ENCODE measurements at regions not wholly inside any gene's neighbourhood (a gene's known extent, or its start where the extent isn't known, plus 50 kb on each side); places are given as distances from the start of the nearest gene placed in this dataset.

DNA sequence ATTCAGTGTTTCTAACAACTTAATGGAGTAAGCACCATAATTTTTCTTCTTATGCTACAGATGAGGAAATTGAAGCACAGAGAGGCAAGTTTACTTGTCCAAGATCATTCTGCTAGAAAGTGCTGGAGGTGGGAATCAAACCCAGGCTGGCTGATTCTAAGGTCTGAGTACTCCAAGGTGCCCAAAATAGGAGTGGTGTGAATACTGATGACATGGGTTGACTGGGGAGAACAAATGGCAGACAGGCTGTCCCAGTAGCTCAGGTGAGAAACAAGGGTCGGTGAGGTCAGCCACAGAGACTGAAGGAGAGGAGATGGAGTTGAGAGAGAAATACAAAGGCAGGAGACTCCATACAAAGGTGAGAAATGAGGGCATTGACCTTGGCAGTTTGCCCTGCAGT, 144.5 kb upstream of the EGFLAM start:
- Histone ChIP-seq H3K9me3 (replicated peaks) (no peaks in the 10 kb centered on the region), H3K4me1 (peaks cover 11% of the 10 kb centered on the region), H3K27ac (replicated peaks) (no peak overlapping the region), H3K36me3 (no peaks in the 10 kb centered on the region), H3K4me3 (no peak overlapping the region), H3K27me3 (ENCODE audit: low read depth) (no peaks in the 10 kb centered on the region)
- TF ChIP-seq, protein P1, sequence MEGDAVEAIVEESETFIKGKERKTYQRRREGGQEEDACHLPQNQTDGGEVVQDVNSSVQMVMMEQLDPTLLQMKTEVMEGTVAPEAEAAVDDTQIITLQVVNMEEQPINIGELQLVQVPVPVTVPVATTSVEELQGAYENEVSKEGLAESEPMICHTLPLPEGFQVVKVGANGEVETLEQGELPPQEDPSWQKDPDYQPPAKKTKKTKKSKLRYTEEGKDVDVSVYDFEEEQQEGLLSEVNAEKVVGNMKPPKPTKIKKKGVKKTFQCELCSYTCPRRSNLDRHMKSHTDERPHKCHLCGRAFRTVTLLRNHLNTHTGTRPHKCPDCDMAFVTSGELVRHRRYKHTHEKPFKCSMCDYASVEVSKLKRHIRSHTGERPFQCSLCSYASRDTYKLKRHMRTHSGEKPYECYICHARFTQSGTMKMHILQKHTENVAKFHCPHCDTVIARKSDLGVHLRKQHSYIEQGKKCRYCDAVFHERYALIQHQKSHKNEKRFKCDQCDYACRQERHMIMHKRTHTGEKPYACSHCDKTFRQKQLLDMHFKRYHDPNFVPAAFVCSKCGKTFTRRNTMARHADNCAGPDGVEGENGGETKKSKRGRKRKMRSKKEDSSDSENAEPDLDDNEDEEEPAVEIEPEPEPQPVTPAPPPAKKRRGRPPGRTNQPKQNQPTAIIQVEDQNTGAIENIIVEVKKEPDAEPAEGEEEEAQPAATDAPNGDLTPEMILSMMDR (IDR thresholded peaks at IDR 0.05; ENCODE audit: borderline replicate concordance), result no peak
- DNase-seq, result no peak
- intact Hi-C loops (cut with micrococcal nuclease), result no loop called here

DNA sequence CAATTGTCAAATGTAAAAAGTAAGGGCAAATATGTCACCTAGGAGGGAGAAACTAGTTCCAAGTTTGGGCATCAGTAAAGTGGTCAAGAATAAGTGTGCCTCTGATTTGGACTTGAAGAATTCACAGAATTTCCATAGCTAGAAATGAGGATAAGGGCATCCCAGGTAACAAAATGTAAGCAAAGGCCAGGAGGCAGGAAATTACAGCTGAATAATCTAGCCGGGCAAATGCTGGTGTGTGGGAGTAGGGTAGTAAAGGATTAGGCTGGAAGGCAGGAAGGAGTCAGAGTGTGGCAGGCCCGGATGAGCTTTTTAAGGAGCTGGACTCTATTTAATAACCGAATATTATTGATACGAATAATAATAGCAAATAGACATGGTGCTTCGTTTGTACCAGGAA, 144.9 kb upstream of the EGFLAM start:
- peaks cover 11% of the 10 kb centered on the region for H3K4me1 ChIP-seq
- no peak overlapping the region for H3K4me3 ChIP-seq
- H3K9me3 ChIP-seq (replicated peaks), result no peaks in the 10 kb centered on the region
- H3K27me3 ChIP-seq (ENCODE audit: low read depth), result no peaks in the 10 kb centered on the region
- H3K27ac ChIP-seq (replicated peaks), result peak overlapping the region; percentile 29
- intact Hi-C loops (cut with micrococcal nuclease), result no loop called here
- TF ChIP-seq, protein P1 (IDR thresholded peaks at IDR 0.05; ENCODE audit: borderline replicate concordance), result no peak
- no peak for DNase-seq
- no peaks in the 10 kb centered on the region for H3K36me3 ChIP-seq

GRCh38 chr5:38112938-38113337, 145.4 kb upstream of the EGFLAM start:
- Histone ChIP-seq H3K4me3 (no peak overlapping the region), H3K27me3 (ENCODE audit: low read depth) (no peaks in the 10 kb centered on the region), H3K4me1 (peaks cover 11% of the 10 kb centered on the region), H3K36me3 (no peaks in the 10 kb centered on the region), H3K27ac (replicated peaks) (peak overlapping the region; percentile 29), H3K9me3 (replicated peaks) (no peaks in the 10 kb centered on the region)
- TF ChIP-seq, protein P1 (IDR thresholded peaks at IDR 0.05; ENCODE audit: borderline replicate concordance), result no peak
- intact Hi-C loops (cut with micrococcal nuclease), result no loop called here
- no peak for DNase-seq

GRCh38 chr5:38110130-38110529, 148.2 kb upstream of the EGFLAM start:
- intact Hi-C loops (cut with micrococcal nuclease), result no loop called here

GRCh38 chr5:38107096-38107495, 151.3 kb upstream of the EGFLAM start:
- Histone ChIP-seq H3K4me3 (no peak overlapping the region), H3K27ac (replicated peaks) (no peak overlapping the region), H3K4me1 (no peaks in the 10 kb centered on the region), H3K9me3 (replicated peaks) (no peaks in the 10 kb centered on the region), H3K27me3 (ENCODE audit: low read depth) (no peaks in the 10 kb centered on the region), H3K36me3 (no peaks in the 10 kb centered on the region)
- intact Hi-C loops (cut with micrococcal nuclease), result no loop called here
- TF ChIP-seq, protein P1 (IDR thresholded peaks at IDR 0.05; ENCODE audit: borderline replicate concordance), result no peak
- DNase-seq, result no peak

More at GRCh38 chr5:38110130-38110529, 148.2 kb upstream of the EGFLAM start:
- Histone ChIP-seq H3K36me3 (no peaks in the 10 kb centered on the region), H3K27me3 (ENCODE audit: low read depth) (no peaks in the 10 kb centered on the region), H3K9me3 (replicated peaks) (no peaks in the 10 kb centered on the region), H3K4me1 (peaks cover 11% of the 10 kb centered on the region), H3K4me3 (no peak overlapping the region), H3K27ac (replicated peaks) (no peak overlapping the region)
- TF ChIP-seq, protein P1 (IDR thresholded peaks at IDR 0.05; ENCODE audit: borderline replicate concordance), result no peak
- DNase-seq, result no peak

- no peak for DNase-seq
- TF ChIP-seq, protein P1 (IDR thresholded peaks at IDR 0.05; ENCODE audit: borderline replicate concordance), result no peak
- no peaks in the 10 kb centered on the region for H3K36me3 ChIP-seq
- H3K9me3 ChIP-seq (replicated peaks), result no peaks in the 10 kb centered on the region
- intact Hi-C loops (cut with micrococcal nuclease), result no loop called here
- H3K4me1 ChIP-seq, result no peaks in the 10 kb centered on the region
- H3K27me3 ChIP-seq (ENCODE audit: low read depth), result no peaks in the 10 kb centered on the region
- H3K27ac ChIP-seq (replicated peaks), result no peak overlapping the region
- no peak overlapping the region for H3K4me3 ChIP-seq
These were observed 152.6 kb upstream of the EGFLAM start for GRCh38 chr5:38105801-38106200.

All from left ventricle myocardium inferior (tissue), 1 donor.